Vagina (tissue), 2 donors: ENCODE measurements at regions not wholly inside any gene's neighbourhood (a gene's known extent, or its start where the extent isn't known, plus 50 kb on each side); places are given as distances from the start of the nearest gene placed in this dataset.

ENCODE experiments used
- DNase-seq, 2 donors: peaks; one replicate each; pipeline ENCODE4 v3.0.0-alpha.2; 2017; ENCODE audit errors: extremely low spot score in 2 of 2
- H3K27ac ChIP-seq: fragments of 200-600 bp; sonication (generic); one replicate; pipeline ENCODE4 v1.5.1; 2019
- H3K27me3 ChIP-seq: fragments of 200-600 bp; sonication (generic); one replicate; pipeline ENCODE4 v1.5.1; 2019
- H3K36me3 ChIP-seq, 2 donors: fragments of 200-600 bp; sonication (generic); one replicate each; pipeline ENCODE4 v1.5.1; 2017 to 2019
- H3K4me1 ChIP-seq: fragments of 200-600 bp; sonication (generic); one replicate; pipeline ENCODE4 v1.5.1; 2019
- H3K4me3 ChIP-seq, 2 donors: fragments of 200-600 bp; sonication (generic); 1 replicate in 1 of 2; 2 replicates in 1 of 2; pipeline ENCODE4 v1.5.1; 2016 to 2019
- H3K9me3 ChIP-seq: fragments of 200-600 bp; sonication (generic); one replicate; pipeline ENCODE4 v1.5.1; 2019
- POLR2A ChIP-seq, 2 donors: fragments of 450-650 bp; IDR thresholded peaks; one replicate each; pipeline ENCODE4 v1.6.1; 2017; ENCODE audit warnings: antibody characterized with exemption in 2 of 2, mild to moderate bottlenecking in 2 of 2, moderate library complexity in 2 of 2
- POLR2AphosphoS5 ChIP-seq, 2 donors: sonication (generic); formaldehyde crosslinking; IDR thresholded peaks; one replicate each; pipeline ENCODE4 v1.9.0; 2017; ENCODE audit warnings: antibody characterized with exemption in 2 of 2, mild to moderate bottlenecking in 2 of 2, low read depth in 1 of 2; ENCODE audit not compliant: insufficient read depth in 1 of 2
- intact Hi-C: fragments of 100-400 bp; cut with DNase I; formaldehyde crosslinking; loops from one replicate; pipeline ENCODE4 v1.15.1; 2023
- TF ChIP-seq, protein P1 (sequence below), 3 experiments: fragments of 450-650 bp in 2 of 3; fragments of 200-600 bp in 1 of 3; sonication (generic) in 1 of 3; IDR thresholded peaks; one replicate each; pipeline ENCODE4 v1.5.1; 2017 to 2019; ENCODE audit warnings: antibody characterized with exemption in 3 of 3, mild to moderate bottlenecking in 2 of 3, moderate library complexity in 2 of 3

GRCh38 chr4:106595906-106596305 is 227.3 kb upstream of the GIMD1 start:
- no peak for DNase-seq
- Histone ChIP-seq H3K9me3 (no peaks in the 10 kb centered on the region), H3K4me3 (no peak overlapping the region), H3K36me3 (no peaks in the 10 kb centered on the region), H3K27me3 (no peaks in the 10 kb centered on the region), H3K4me1 (no peaks in the 10 kb centered on the region), H3K27ac (no peak overlapping the region)
- intact Hi-C loops: no loop called here
- TF ChIP-seq POLR2AphosphoS5 (IDR thresholded peaks at IDR 0.05; ENCODE audit: insufficient read depth in 1 of 2, low read depth in 1 of 2): no peak
- no peak for TF ChIP-seq POLR2A (IDR thresholded peaks at IDR 0.05)
- TF ChIP-seq, protein P1, sequence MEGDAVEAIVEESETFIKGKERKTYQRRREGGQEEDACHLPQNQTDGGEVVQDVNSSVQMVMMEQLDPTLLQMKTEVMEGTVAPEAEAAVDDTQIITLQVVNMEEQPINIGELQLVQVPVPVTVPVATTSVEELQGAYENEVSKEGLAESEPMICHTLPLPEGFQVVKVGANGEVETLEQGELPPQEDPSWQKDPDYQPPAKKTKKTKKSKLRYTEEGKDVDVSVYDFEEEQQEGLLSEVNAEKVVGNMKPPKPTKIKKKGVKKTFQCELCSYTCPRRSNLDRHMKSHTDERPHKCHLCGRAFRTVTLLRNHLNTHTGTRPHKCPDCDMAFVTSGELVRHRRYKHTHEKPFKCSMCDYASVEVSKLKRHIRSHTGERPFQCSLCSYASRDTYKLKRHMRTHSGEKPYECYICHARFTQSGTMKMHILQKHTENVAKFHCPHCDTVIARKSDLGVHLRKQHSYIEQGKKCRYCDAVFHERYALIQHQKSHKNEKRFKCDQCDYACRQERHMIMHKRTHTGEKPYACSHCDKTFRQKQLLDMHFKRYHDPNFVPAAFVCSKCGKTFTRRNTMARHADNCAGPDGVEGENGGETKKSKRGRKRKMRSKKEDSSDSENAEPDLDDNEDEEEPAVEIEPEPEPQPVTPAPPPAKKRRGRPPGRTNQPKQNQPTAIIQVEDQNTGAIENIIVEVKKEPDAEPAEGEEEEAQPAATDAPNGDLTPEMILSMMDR (IDR thresholded peaks at IDR 0.05): no peak

GRCh38 chr4:106594291-106594952 is 225.8 kb upstream of the GIMD1 start:
- Histone ChIP-seq H3K4me1 (no peaks in the 10 kb centered on the region), H3K36me3 (no peaks in the 10 kb centered on the region), H3K9me3 (no peaks in the 10 kb centered on the region), H3K4me3 (no peak overlapping the region), H3K27ac (no peak overlapping the region), H3K27me3 (no peaks in the 10 kb centered on the region)
- TF ChIP-seq, protein P1 (IDR thresholded peaks at IDR 0.05): no peak
- TF ChIP-seq POLR2AphosphoS5 (IDR thresholded peaks at IDR 0.05; ENCODE audit: insufficient read depth in 1 of 2, low read depth in 1 of 2) (no peak), POLR2A (IDR thresholded peaks at IDR 0.05) (no peak)
- DNase-seq: no peak
- intact Hi-C loops: no loop called here

DNA sequence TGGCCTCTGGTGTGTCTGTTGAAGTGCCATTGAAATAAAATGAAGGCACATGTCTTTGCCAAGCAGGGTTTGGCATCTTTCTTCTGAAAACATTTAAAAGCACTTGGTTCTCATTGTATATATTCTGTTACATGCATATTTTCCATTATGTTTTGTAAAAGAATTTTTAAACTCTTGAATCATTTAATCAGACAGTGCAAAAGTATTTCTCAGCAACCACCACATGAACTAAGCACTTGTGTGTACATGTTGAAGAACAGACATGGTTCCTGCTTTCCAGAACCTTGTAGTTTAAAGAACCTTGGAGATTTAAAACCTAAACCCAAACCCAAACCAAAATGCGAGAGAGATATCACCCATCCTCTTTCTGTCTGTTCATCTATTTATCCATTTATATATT is 220.3 kb upstream of the GIMD1 start:
- Histone ChIP-seq H3K27me3 (no peaks in the 10 kb centered on the region), H3K36me3 (no peaks in the 10 kb centered on the region), H3K4me1 (peaks cover 10% of the 10 kb centered on the region), H3K9me3 (no peaks in the 10 kb centered on the region), H3K27ac (no peak overlapping the region), H3K4me3 (no peak overlapping the region)
- TF ChIP-seq POLR2AphosphoS5 (IDR thresholded peaks at IDR 0.05; ENCODE audit: insufficient read depth in 1 of 2, low read depth in 1 of 2) (no peak), POLR2A (IDR thresholded peaks at IDR 0.05) (no peak)
- TF ChIP-seq, protein P1 (IDR thresholded peaks at IDR 0.05): no peak
- no peak for DNase-seq
- intact Hi-C loops: no loop called here

DNA sequence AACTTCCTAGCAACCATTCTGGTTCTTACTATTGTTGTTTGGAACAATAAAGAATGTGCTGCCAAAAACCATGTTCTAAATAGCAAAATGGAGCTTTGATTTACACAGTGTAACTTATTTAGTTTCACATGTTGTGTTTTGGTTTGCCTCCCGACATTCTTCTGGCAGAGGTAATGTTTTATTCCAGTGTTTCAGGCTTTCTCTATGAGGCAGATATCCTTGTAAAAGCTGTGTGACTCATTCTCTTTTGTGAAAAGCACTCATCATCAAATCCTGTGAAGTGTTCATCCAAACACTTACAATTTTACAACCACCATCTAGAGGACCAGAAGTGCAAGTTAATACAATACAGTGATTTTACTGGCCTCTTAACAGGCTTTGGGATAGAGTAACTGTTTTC is 219.0 kb upstream of the GIMD1 start:
- intact Hi-C loops: no loop called here
- no peak for DNase-seq
- H3K27ac ChIP-seq: no peak overlapping the region
- TF ChIP-seq, protein P1 (IDR thresholded peaks at IDR 0.05): no peak
- TF ChIP-seq POLR2AphosphoS5 (IDR thresholded peaks at IDR 0.05; ENCODE audit: insufficient read depth in 1 of 2, low read depth in 1 of 2): peak in 1 of 2 donors; percentile 85
- peaks cover 10% of the 10 kb centered on the region for H3K4me1 ChIP-seq
- H3K9me3 ChIP-seq: no peaks in the 10 kb centered on the region
- H3K27me3 ChIP-seq: no peaks in the 10 kb centered on the region
- H3K4me3 ChIP-seq: no peak overlapping the region
- no peaks in the 10 kb centered on the region for H3K36me3 ChIP-seq

- intact Hi-C loops: no loop called here
- H3K36me3 ChIP-seq: no peaks in the 10 kb centered on the region
- peaks cover 10% of the 10 kb centered on the region for H3K4me1 ChIP-seq
- no peak for DNase-seq
- H3K4me3 ChIP-seq: no peak overlapping the region
- no peaks in the 10 kb centered on the region for H3K27me3 ChIP-seq
- no peaks in the 10 kb centered on the region for H3K9me3 ChIP-seq
- TF ChIP-seq, protein P1 (IDR thresholded peaks at IDR 0.05): no peak
- no peak for TF ChIP-seq POLR2A (IDR thresholded peaks at IDR 0.05)
- peak in 1 of 2 donors; percentile 39 for TF ChIP-seq POLR2AphosphoS5 (IDR thresholded peaks at IDR 0.05; ENCODE audit: insufficient read depth in 1 of 2, low read depth in 1 of 2)
- H3K27ac ChIP-seq: no peak overlapping the region
These were observed 217.4 kb upstream of the GIMD1 start for GRCh38 chr4:106585915-106586349.
